Tibial nerve (tissue), 3 donors: ENCODE measurements at regions not wholly inside any gene's neighbourhood (a gene's known extent, or its start where the extent isn't known, plus 50 kb on each side); places are given as distances from the start of the nearest gene placed in this dataset.

Source experiments
- POLR2A ChIP-seq, 2 donors: fragments of 450-650 bp; IDR thresholded peaks; one replicate each; pipeline ENCODE4 v1.6.1; 2017; ENCODE audit warnings: antibody characterized with exemption in 2 of 2, mild to moderate bottlenecking in 2 of 2, moderate library complexity in 2 of 2
- TF ChIP-seq, protein P1 (sequence below), 5 experiments: fragments of 200-600 bp in 3 of 5; fragments of 450-650 bp in 2 of 5; sonication (generic) in 3 of 5; IDR thresholded peaks; one replicate each; pipeline ENCODE4 v1.5.1; 2016 to 2019; ENCODE audit warnings: antibody characterized with exemption in 5 of 5, mild to moderate bottlenecking in 3 of 5, moderate library complexity in 2 of 5

DNA sequence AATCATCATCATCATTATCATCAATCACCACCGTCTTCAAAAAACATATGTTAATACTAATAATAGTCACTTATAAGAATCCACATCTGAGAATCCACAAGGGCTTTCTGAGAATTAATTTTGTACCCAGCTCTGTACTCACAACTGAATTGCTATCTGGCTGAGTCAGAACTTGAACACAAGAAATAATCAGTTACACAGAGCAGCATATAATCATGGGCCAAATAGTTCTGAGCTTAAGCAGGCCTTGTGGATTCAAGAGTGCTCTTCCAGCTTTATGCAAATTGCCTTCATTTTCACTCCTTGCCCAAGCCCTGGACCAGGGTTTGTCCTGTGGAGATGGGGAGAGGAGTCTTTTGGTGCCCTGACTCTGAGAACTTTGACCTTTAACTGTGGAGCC lies 304.5 kb downstream of the ZNF248 start:
- TF ChIP-seq, protein P1, sequence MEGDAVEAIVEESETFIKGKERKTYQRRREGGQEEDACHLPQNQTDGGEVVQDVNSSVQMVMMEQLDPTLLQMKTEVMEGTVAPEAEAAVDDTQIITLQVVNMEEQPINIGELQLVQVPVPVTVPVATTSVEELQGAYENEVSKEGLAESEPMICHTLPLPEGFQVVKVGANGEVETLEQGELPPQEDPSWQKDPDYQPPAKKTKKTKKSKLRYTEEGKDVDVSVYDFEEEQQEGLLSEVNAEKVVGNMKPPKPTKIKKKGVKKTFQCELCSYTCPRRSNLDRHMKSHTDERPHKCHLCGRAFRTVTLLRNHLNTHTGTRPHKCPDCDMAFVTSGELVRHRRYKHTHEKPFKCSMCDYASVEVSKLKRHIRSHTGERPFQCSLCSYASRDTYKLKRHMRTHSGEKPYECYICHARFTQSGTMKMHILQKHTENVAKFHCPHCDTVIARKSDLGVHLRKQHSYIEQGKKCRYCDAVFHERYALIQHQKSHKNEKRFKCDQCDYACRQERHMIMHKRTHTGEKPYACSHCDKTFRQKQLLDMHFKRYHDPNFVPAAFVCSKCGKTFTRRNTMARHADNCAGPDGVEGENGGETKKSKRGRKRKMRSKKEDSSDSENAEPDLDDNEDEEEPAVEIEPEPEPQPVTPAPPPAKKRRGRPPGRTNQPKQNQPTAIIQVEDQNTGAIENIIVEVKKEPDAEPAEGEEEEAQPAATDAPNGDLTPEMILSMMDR (IDR thresholded peaks at IDR 0.05), result no peak
- no peak for TF ChIP-seq POLR2A (IDR thresholded peaks at IDR 0.05)
